ENCODE measurements at regions not wholly inside any gene's neighbourhood (a gene's known extent, or its start where the extent isn't known, plus 50 kb on each side); places are given as distances from the start of the nearest gene placed in this dataset.
"Not testable (repeated sequence)": the region's sequence is repeated elsewhere in the genome, so short reads cannot be mapped to it uniquely, and the experiment has no call there.

DNA sequence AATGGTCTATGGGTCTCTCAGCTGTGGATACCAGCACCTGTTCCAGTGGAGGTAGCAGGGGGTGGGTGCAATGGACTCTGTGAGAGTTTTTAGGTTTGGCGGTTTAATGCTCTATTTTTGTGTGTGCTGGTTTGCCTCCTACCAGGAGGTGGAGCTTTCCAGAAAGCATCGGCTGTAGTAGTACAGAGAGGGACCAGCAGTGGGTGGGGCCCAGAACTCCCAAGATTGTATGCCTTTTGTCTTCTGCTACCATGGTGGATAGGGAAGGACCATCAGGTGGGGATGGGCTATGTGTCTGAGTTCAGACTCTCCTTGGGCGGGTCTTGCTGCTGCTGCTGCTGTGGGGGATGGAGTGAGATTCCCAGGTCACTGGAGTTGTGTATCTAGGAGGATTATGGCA, 557.2 kb upstream of the GRID2 start:
- no peak for DNase-seq
- Histone ChIP-seq H3K27me3 (ENCODE audit: control insufficient read depth in 3 of 3, insufficient read depth in 3 of 3, low read length in 3 of 3) (no peaks in the 10 kb centered on the region), H3K36me3 (ENCODE audit: control insufficient read depth in 3 of 3, insufficient read depth in 2 of 3, low read depth in 1 of 3, low read length in 3 of 3) (no peaks in the 10 kb centered on the region), H3K9me3 (ENCODE audit: control insufficient read depth in 2 of 2, insufficient read depth in 1 of 2, low read depth in 1 of 2, low read length in 1 of 2) (peaks cover 0 to 3% of the 10 kb centered on the region in 2 donors), H3K4me1 (ENCODE audit: control insufficient read depth in 3 of 3, insufficient read depth in 2 of 3, low read depth in 1 of 3, low read length in 2 of 3) (no peaks in the 10 kb centered on the region), H3K27ac (ENCODE audit: low read depth in 1 of 3, low read length in 2 of 3) (no peak overlapping the region), H3K4me3 (ENCODE audit: low read depth in 1 of 3, low read length in 3 of 3) (no peak overlapping the region)
- 57 to 85% (median 66%) methylated on average over 3 of the region's 3 CpGs for WGBS, 3 donors
- no peak for FAIRE-seq

GRCh38 chr4:91751961-91752360, 551.8 kb upstream of the GRID2 start:
- FAIRE-seq, result no peak
- no peak overlapping the region for H3K27ac ChIP-seq (ENCODE audit: low read depth in 1 of 3, low read length in 2 of 3)
- WGBS, 3 donors, result 76 to 79% (median 78%) methylated on average over 1 of the region's 1 CpG
- no peaks in the 10 kb centered on the region for H3K27me3 ChIP-seq (ENCODE audit: control insufficient read depth in 3 of 3, insufficient read depth in 3 of 3, low read length in 3 of 3)
- H3K9me3 ChIP-seq (ENCODE audit: control insufficient read depth in 2 of 2, insufficient read depth in 1 of 2, low read depth in 1 of 2, low read length in 1 of 2), result no peaks in the 10 kb centered on the region
- DNase-seq, result no peak
- H3K36me3 ChIP-seq (ENCODE audit: control insufficient read depth in 3 of 3, insufficient read depth in 2 of 3, low read depth in 1 of 3, low read length in 3 of 3), result no peaks in the 10 kb centered on the region
- H3K4me3 ChIP-seq (ENCODE audit: low read depth in 1 of 3, low read length in 3 of 3), result no peak overlapping the region
- no peaks in the 10 kb centered on the region for H3K4me1 ChIP-seq (ENCODE audit: control insufficient read depth in 3 of 3, insufficient read depth in 2 of 3, low read depth in 1 of 3, low read length in 2 of 3)

- Histone ChIP-seq H3K4me1 (ENCODE audit: control insufficient read depth in 3 of 3, insufficient read depth in 2 of 3, low read depth in 1 of 3, low read length in 2 of 3) (no peaks in the 10 kb centered on the region), H3K4me3 (ENCODE audit: low read depth in 1 of 3, low read length in 3 of 3) (no peak overlapping the region), H3K27ac (ENCODE audit: low read depth in 1 of 3, low read length in 2 of 3) (no peak overlapping the region), H3K27me3 (ENCODE audit: control insufficient read depth in 3 of 3, insufficient read depth in 3 of 3, low read length in 3 of 3) (no peaks in the 10 kb centered on the region), H3K9me3 (ENCODE audit: control insufficient read depth in 2 of 2, insufficient read depth in 1 of 2, low read depth in 1 of 2, low read length in 1 of 2) (no peaks in the 10 kb centered on the region), H3K36me3 (ENCODE audit: control insufficient read depth in 3 of 3, insufficient read depth in 2 of 3, low read depth in 1 of 3, low read length in 3 of 3) (no peaks in the 10 kb centered on the region)
- no peak for DNase-seq
- no peak for FAIRE-seq
- 74 to 89% (median 80%) methylated on average over 2 of the region's 2 CpGs for WGBS, 3 donors
Observed at GRCh38 chr4:91754716-91755115, 549.0 kb upstream of the GRID2 start.

DNA sequence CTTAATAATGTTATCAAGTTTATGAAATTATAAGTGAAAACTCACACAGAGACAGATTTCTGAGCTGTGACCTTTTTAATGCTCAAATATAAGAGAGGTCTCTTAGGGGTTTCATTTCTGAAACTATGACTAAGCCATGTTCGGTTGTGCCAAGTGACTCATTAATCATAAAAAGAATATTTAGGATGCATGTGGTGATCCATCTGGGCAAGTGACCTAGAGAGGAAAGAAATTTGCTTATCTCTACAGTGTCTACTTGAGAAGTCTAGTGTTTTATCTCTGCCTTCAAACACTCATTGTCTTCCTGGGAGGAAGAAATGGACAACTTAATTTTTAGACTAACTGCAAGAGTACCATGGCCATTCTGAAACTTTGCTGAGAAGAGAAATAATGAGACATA, 545.3 kb upstream of the GRID2 start:
- no peak for FAIRE-seq
- DNase-seq, result no peak
- Histone ChIP-seq H3K36me3 (ENCODE audit: control insufficient read depth in 3 of 3, insufficient read depth in 2 of 3, low read depth in 1 of 3, low read length in 3 of 3) (no peaks in the 10 kb centered on the region), H3K4me1 (ENCODE audit: control insufficient read depth in 3 of 3, insufficient read depth in 2 of 3, low read depth in 1 of 3, low read length in 2 of 3) (no peaks in the 10 kb centered on the region), H3K27me3 (ENCODE audit: control insufficient read depth in 3 of 3, insufficient read depth in 3 of 3, low read length in 3 of 3) (no peaks in the 10 kb centered on the region), H3K4me3 (ENCODE audit: low read depth in 1 of 3, low read length in 3 of 3) (no peak overlapping the region), H3K27ac (ENCODE audit: low read depth in 1 of 3, low read length in 2 of 3) (no peak overlapping the region), H3K9me3 (ENCODE audit: control insufficient read depth in 2 of 2, insufficient read depth in 1 of 2, low read depth in 1 of 2, low read length in 1 of 2) (no peaks in the 10 kb centered on the region)
- WGBS, 3 donors, result 53 to 60% (median 55%) methylated on average over 1 of the region's 1 CpG

DNA sequence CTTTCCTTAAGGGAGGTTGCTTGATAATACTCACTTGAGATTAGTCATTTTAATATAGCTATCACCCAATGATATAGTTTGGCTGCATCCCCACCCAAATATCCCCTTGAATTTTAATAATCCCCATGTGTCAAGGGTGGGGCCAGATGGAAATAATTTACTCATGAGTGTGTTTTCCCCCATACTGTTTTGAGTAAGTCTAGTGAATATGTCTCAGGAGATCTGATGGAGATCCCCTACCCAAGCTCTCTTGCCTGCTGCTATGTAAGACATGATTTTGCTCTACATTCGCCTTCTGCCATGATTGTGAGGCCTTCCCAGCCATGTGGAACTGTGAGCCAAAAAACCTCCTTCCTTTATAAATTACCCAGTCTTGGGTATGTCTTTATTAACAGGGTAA, 539.7 kb upstream of the GRID2 start:
- no peaks in the 10 kb centered on the region for H3K36me3 ChIP-seq (ENCODE audit: control insufficient read depth in 3 of 3, insufficient read depth in 2 of 3, low read depth in 1 of 3, low read length in 3 of 3)
- H3K27me3 ChIP-seq (ENCODE audit: control insufficient read depth in 3 of 3, insufficient read depth in 3 of 3, low read length in 3 of 3), result no peaks in the 10 kb centered on the region
- no peak for DNase-seq
- WGBS, 3 donors, result 53 to 70% (median 60%) methylated on average over 1 of the region's 1 CpG
- no peak overlapping the region for H3K27ac ChIP-seq (ENCODE audit: low read depth in 1 of 3, low read length in 2 of 3)
- no peaks in the 10 kb centered on the region for H3K9me3 ChIP-seq (ENCODE audit: control insufficient read depth in 2 of 2, insufficient read depth in 1 of 2, low read depth in 1 of 2, low read length in 1 of 2)
- no peak for FAIRE-seq
- H3K4me1 ChIP-seq (ENCODE audit: control insufficient read depth in 3 of 3, insufficient read depth in 2 of 3, low read depth in 1 of 3, low read length in 2 of 3), result no peaks in the 10 kb centered on the region
- H3K4me3 ChIP-seq (ENCODE audit: low read depth in 1 of 3, low read length in 3 of 3), result no peak overlapping the region

DNA sequence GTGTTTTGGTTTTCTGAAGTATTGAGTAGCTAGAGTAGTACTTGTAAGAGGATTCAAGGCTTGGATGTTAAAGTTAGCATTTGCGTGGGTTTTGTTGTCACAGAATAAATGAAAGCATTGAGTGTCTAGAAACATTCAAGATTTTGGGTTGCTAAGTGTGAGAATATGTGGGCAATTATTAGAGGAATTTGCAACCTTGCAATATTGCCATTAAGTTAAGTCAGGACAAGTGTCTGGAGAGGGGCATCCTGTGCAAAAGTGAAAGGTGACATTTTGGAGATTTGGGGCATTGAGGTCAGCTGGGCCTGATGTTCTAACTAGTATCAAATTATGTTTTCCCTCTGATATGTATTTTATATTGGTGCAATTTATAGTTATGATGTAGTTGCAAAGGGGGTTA, 533.9 kb upstream of the GRID2 start:
- Histone ChIP-seq H3K27me3 (ENCODE audit: control insufficient read depth in 3 of 3, insufficient read depth in 3 of 3, low read length in 3 of 3) (no peaks in the 10 kb centered on the region), H3K4me3 (ENCODE audit: low read depth in 1 of 3, low read length in 3 of 3) (no peak overlapping the region), H3K36me3 (ENCODE audit: control insufficient read depth in 3 of 3, insufficient read depth in 2 of 3, low read depth in 1 of 3, low read length in 3 of 3) (no peaks in the 10 kb centered on the region), H3K4me1 (ENCODE audit: control insufficient read depth in 3 of 3, insufficient read depth in 2 of 3, low read depth in 1 of 3, low read length in 2 of 3) (no peaks in the 10 kb centered on the region), H3K27ac (ENCODE audit: low read depth in 1 of 3, low read length in 2 of 3) (no peak overlapping the region), H3K9me3 (ENCODE audit: control insufficient read depth in 2 of 2, insufficient read depth in 1 of 2, low read depth in 1 of 2, low read length in 1 of 2) (peaks cover 0 to 13% of the 10 kb centered on the region in 2 donors)
- DNase-seq (no peak), FAIRE-seq (no peak)
- WGBS, 3 donors, result 84 to 91% (median 91%) methylated on average over 1 of the region's 1 CpG

GRCh38 chr4:91791631-91792030, 512.1 kb upstream of the GRID2 start:
- peak in 1 of 2 donors; percentile 6 for DNase-seq
- not testable (repeated sequence) for H3K36me3 ChIP-seq (ENCODE audit: control insufficient read depth in 3 of 3, insufficient read depth in 2 of 3, low read depth in 1 of 3, low read length in 3 of 3); H3K9me3 ChIP-seq (ENCODE audit: control insufficient read depth in 2 of 2, insufficient read depth in 1 of 2, low read depth in 1 of 2, low read length in 1 of 2); H3K27me3 ChIP-seq (ENCODE audit: control insufficient read depth in 3 of 3, insufficient read depth in 3 of 3, low read length in 3 of 3); FAIRE-seq; H3K4me1 ChIP-seq (ENCODE audit: control insufficient read depth in 3 of 3, insufficient read depth in 2 of 3, low read depth in 1 of 3, low read length in 2 of 3); H3K27ac ChIP-seq (ENCODE audit: low read depth in 1 of 3, low read length in 2 of 3)
- peak overlapping the region in 1 of 3 donors; percentile 18 for H3K4me3 ChIP-seq (ENCODE audit: low read depth in 1 of 3, low read length in 3 of 3)
- WGBS, 3 donors, result 38 to 51% (median 46%) methylated on average over 26 to 28 of the region's 28 CpGs

GRCh38 chr4:91795947-91796346, 507.8 kb upstream of the GRID2 start:
- H3K27me3 ChIP-seq (ENCODE audit: control insufficient read depth in 3 of 3, insufficient read depth in 3 of 3, low read length in 3 of 3), result no peaks in the 10 kb centered on the region
- no peak overlapping the region for H3K27ac ChIP-seq (ENCODE audit: low read depth in 1 of 3, low read length in 2 of 3)
- H3K9me3 ChIP-seq (ENCODE audit: control insufficient read depth in 2 of 2, insufficient read depth in 1 of 2, low read depth in 1 of 2, low read length in 1 of 2), result no peaks in the 10 kb centered on the region
- no peaks in the 10 kb centered on the region for H3K36me3 ChIP-seq (ENCODE audit: control insufficient read depth in 3 of 3, insufficient read depth in 2 of 3, low read depth in 1 of 3, low read length in 3 of 3)
- 74 to 89% (median 88%) methylated on average over 1 of the region's 1 CpG for WGBS, 3 donors
- no peak for FAIRE-seq
- no peak overlapping the region for H3K4me3 ChIP-seq (ENCODE audit: low read depth in 1 of 3, low read length in 3 of 3)
- H3K4me1 ChIP-seq (ENCODE audit: control insufficient read depth in 3 of 3, insufficient read depth in 2 of 3, low read depth in 1 of 3, low read length in 2 of 3), result no peaks in the 10 kb centered on the region
- DNase-seq, result no peak

DNA sequence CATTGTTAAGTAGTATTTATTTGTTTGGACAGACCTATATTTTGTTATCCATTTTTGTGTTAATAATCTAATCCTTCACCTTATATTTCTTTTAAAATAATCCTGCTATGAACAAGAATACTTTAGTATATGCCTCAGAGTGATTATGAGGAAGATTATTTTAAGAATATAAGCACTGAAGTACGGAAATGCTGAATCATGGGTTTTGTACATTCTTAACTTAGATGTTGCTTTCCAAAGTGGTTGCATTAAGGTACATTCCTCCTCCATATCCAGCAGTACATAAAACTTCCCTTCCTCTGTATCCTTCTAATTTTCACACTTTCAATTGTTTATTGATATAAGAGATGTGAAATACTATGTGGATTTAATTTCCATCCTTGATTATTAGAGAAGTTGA, 491.4 kb upstream of the GRID2 start:
- FAIRE-seq (no peak), DNase-seq (no peak)
- Histone ChIP-seq H3K27ac (ENCODE audit: low read depth in 1 of 3, low read length in 2 of 3) (no peak overlapping the region), H3K27me3 (ENCODE audit: control insufficient read depth in 3 of 3, insufficient read depth in 3 of 3, low read length in 3 of 3) (no peaks in the 10 kb centered on the region), H3K36me3 (ENCODE audit: control insufficient read depth in 3 of 3, insufficient read depth in 2 of 3, low read depth in 1 of 3, low read length in 3 of 3) (no peaks in the 10 kb centered on the region), H3K9me3 (ENCODE audit: control insufficient read depth in 2 of 2, insufficient read depth in 1 of 2, low read depth in 1 of 2, low read length in 1 of 2) (no peaks in the 10 kb centered on the region), H3K4me3 (ENCODE audit: low read depth in 1 of 3, low read length in 3 of 3) (no peak overlapping the region), H3K4me1 (ENCODE audit: control insufficient read depth in 3 of 3, insufficient read depth in 2 of 3, low read depth in 1 of 3, low read length in 2 of 3) (no peaks in the 10 kb centered on the region)
- WGBS, 3 donors, result 79 to 85% (median 85%) methylated on average over 1 of the region's 1 CpG

Measured in small intestine (tissue), 7 donors.